Heart right ventricle (tissue), 16 donors: ENCODE measurements at regions not wholly inside any gene's neighbourhood (a gene's known extent, or its start where the extent isn't known, plus 50 kb on each side); places are given as distances from the start of the nearest gene placed in this dataset.

Experiments used
- ATAC-seq, 8 donors: fragments of 200-7000 bp; cut with Tn5 transposase; one replicate each; pipeline ENCODE4 v1.9.1; 2020; ENCODE audit warnings: mild to moderate bottlenecking in 8 of 8, moderate library complexity in 8 of 8, moderate number of reproducible peaks in 1 of 8
- DNase-seq, 2 donors: peaks; one replicate each; pipeline ENCODE4 v3.0.0-alpha.2; 2020
- H3K27ac ChIP-seq, 10 donors: fragments of 200-600 bp; sonication (generic) in 2 of 10; one replicate each; pipeline versions ENCODE4 v1.5.0 to v1.8.0; 2020 to 2022; ENCODE audit warnings: mild to moderate bottlenecking in 3 of 10
- H3K27me3 ChIP-seq, 7 donors: fragments of 200-600 bp; one replicate each; pipeline ENCODE4 v1.8.0; 2021 to 2022; ENCODE audit warnings: mild to moderate bottlenecking in 2 of 7
- H3K36me3 ChIP-seq, 9 donors: fragments of 200-600 bp; sonication (generic) in 1 of 9; one replicate each; pipeline versions ENCODE4 v1.5.0 to v1.8.0; 2020 to 2022; ENCODE audit warnings: mild to moderate bottlenecking in 2 of 9
- H3K4me1 ChIP-seq, 9 donors: fragments of 200-600 bp; sonication (generic) in 1 of 9; one replicate each; pipeline versions ENCODE4 v1.5.0 to v1.8.0; 2020 to 2022; ENCODE audit warnings: mild to moderate bottlenecking in 4 of 9
- H3K4me3 ChIP-seq, 10 donors: fragments of 200-600 bp; sonication (generic) in 2 of 10; one replicate each; pipeline versions ENCODE4 v1.5.0 to v1.8.0; 2020 to 2022; ENCODE audit warnings: mild to moderate bottlenecking in 7 of 10, moderate library complexity in 2 of 10
- H3K9me3 ChIP-seq, 11 donors: fragments of 200-600 bp in 10 of 11; sonication (generic) in 2 of 11; one replicate each; pipeline versions ENCODE4 v1.5.0 to v1.8.0; 2013 to 2022; ENCODE audit warnings: mild to moderate bottlenecking in 2 of 11, control low read depth in 1 of 11, moderate library complexity in 1 of 11
- WGBS, 2 donors: extraction: QIAGEN DNeasy Blood & Tissue Kit; methylation state at CpG; one replicate each; pipeline ENCODE4 v1.1.7; 2013; ENCODE audit warnings: inconsistent platforms in 1 of 2; 5-methylcytosine and 5-hydroxymethylcytosine counted together
- intact Hi-C, 10 donors: fragments of 100-400 bp; cut with DNase I; formaldehyde crosslinking; loops; one replicate each; pipeline versions ENCODE4 v1.11.1 to v1.14.2; 2022
- TF ChIP-seq, protein P1 (sequence below), 9 donors: fragments of 200-600 bp; sonication (generic) in 2 of 9; IDR thresholded peaks; one replicate each; pipeline versions ENCODE4 v1.5.0 to v1.8.0; 2021 to 2022; ENCODE audit warnings: antibody characterized with exemption in 9 of 9, mild to moderate bottlenecking in 5 of 9, moderate library complexity in 1 of 9
- donor health status: Arrhythmogenic right ventricular cardiomyopathy.
- donor health status: ischemic (EF 13 %, LVEDD 7.1; RV severe dilation, severe dysfunction).
- donor health status: healthy with polysubstance abuse.
- donor health status: DM: no; HTN: yes; CAD: no.
- donor health status: DM: no; HTN: no; CAD: no.
- donor health status: ischemic (EF 25% LVEDD 6.9; RV normal size, moderate dysfunction).
- donor health status: ischemic (EF 25% LVEDD 5.7; RV mildly dilated, moderate dysfunction).
- donor health status: healthy.
- donor health status: DM: yes; HTN: yes; CAD: no.
- donor health status: Ischemic cardiomyopathy.
- donor health status: ischemic (EF 35%, LVEDD 5.7; RV mildly dilated, moderate dysfunction).
- donor health status: nonischemic (EF 11% LVEDD 7.7; RV severe dilation, severe dysfunction).
- donor health status: DM: yes; HTN: yes; CAD: no.
- donor health status: PGD.
- donor health status: ischemic (EF 29% LVEDD 5.4; RV normal size, mild dysfunction).
- donor health status: nonischemic (EF 23%, LVEDD 6.1; RV moderate dilation, normal function).

DNA sequence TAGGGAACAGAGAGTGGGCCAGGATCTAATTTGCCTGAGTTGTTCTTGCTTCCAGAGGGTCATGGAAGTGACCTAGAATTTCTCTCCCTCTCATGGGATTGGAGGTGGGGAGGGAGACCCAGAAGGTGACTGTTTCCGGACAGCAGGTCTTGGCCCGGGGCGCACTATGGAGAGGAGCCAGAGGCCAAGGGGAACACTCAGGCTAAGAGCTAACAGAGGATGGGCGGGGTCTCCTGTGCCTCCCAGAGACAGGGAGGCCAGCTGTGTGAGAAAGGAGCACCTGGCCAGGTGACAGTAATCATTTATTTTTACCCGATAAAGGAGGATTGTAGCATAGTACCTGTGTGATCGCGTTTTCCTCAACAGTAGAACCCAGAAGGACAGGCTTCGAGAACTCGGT, 50.9 kb upstream of the ANKH start:
- H3K27me3 ChIP-seq = no peaks in the 10 kb centered on the region
- no peaks in the 10 kb centered on the region for H3K36me3 ChIP-seq
- intact Hi-C loops = no loop called here
- H3K4me3 ChIP-seq = no peak overlapping the region
- H3K27ac ChIP-seq = no peak overlapping the region
- no peak for DNase-seq
- H3K4me1 ChIP-seq = peaks cover 0 to 38% (median 24%) of the 10 kb centered on the region in 9 donors
- peak in 1 of 8 donors; percentile 58 for ATAC-seq
- TF ChIP-seq, protein P1, sequence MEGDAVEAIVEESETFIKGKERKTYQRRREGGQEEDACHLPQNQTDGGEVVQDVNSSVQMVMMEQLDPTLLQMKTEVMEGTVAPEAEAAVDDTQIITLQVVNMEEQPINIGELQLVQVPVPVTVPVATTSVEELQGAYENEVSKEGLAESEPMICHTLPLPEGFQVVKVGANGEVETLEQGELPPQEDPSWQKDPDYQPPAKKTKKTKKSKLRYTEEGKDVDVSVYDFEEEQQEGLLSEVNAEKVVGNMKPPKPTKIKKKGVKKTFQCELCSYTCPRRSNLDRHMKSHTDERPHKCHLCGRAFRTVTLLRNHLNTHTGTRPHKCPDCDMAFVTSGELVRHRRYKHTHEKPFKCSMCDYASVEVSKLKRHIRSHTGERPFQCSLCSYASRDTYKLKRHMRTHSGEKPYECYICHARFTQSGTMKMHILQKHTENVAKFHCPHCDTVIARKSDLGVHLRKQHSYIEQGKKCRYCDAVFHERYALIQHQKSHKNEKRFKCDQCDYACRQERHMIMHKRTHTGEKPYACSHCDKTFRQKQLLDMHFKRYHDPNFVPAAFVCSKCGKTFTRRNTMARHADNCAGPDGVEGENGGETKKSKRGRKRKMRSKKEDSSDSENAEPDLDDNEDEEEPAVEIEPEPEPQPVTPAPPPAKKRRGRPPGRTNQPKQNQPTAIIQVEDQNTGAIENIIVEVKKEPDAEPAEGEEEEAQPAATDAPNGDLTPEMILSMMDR (IDR thresholded peaks at IDR 0.05) = no peak
- H3K9me3 ChIP-seq = no peaks in the 10 kb centered on the region
- WGBS, 2 donors = 72 to 79% methylated on average over 9 of the region's 9 CpGs
